Skeletal muscle tissue (tissue), 3 donors: ENCODE measurements at regions not wholly inside any gene's neighbourhood (a gene's known extent, or its start where the extent isn't known, plus 50 kb on each side); places are given as distances from the start of the nearest gene placed in this dataset.
"Not testable (repeated sequence)": the region's sequence is repeated elsewhere in the genome, so short reads cannot be mapped to it uniquely, and the experiment has no call there.

Experiments used
- H3K27ac ChIP-seq: one replicate; pipeline ENCODE4 v1.7.0; 2013; ENCODE audit warnings: mild to moderate bottlenecking, low read depth, low read length, inconsistent platforms
- H3K27me3 ChIP-seq, 3 donors: one replicate each; pipeline ENCODE4 v1.7.0; 2013; ENCODE audit warnings: low read length in 3 of 3; ENCODE audit not compliant: control insufficient read depth in 3 of 3, insufficient read depth in 3 of 3
- H3K36me3 ChIP-seq, 3 donors: one replicate each; pipeline ENCODE4 v1.7.0; 2013; ENCODE audit warnings: low read length in 3 of 3; ENCODE audit not compliant: control insufficient read depth in 3 of 3, insufficient read depth in 3 of 3
- H3K4me1 ChIP-seq, 3 donors: one replicate each; pipeline ENCODE4 v1.7.0; 2013; ENCODE audit warnings: low read length in 3 of 3, mild to moderate bottlenecking in 3 of 3; ENCODE audit not compliant: control insufficient read depth in 3 of 3, insufficient read depth in 3 of 3
- H3K4me3 ChIP-seq, 3 donors: one replicate each; pipeline ENCODE4 v1.7.0; 2013; ENCODE audit warnings: low read length in 3 of 3
- H3K9ac ChIP-seq, 3 donors: one replicate each; pipeline ENCODE4 v1.7.0; 2013; ENCODE audit warnings: low read length in 3 of 3, mild to moderate bottlenecking in 3 of 3, moderate library complexity in 2 of 3, low read depth in 1 of 3
- H3K9me3 ChIP-seq, 3 donors: one replicate each; pipeline ENCODE4 v1.7.0; 2013; ENCODE audit warnings: low read length in 3 of 3; ENCODE audit not compliant: control insufficient read depth in 3 of 3
- donor health status: Osteomylitis.

DNA sequence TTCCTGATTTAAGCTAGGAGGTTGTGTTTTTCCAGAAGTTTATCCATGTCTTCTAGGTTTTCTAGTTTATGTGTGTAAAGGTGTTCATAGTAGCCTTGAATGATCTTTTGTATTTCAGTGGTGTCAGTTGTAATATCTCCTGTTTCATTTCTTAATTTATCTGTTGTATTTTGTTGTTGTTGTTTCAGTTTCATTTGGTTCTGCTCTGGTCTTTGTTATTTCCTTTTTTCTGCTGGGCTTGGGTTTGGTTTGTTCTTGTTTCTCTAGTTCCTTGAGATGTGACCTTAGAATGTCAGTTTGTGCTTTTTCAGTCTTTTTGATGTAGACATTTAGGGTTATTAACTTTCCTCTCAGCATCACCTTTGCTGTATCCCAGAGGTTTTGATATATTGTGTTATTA lies 62.8 kb downstream of the SCP2D1 start:
- not testable (repeated sequence) for H3K9me3 ChIP-seq, H3K36me3 ChIP-seq, H3K4me3 ChIP-seq, H3K9ac ChIP-seq, H3K27me3 ChIP-seq, H3K27ac ChIP-seq, H3K4me1 ChIP-seq

DNA sequence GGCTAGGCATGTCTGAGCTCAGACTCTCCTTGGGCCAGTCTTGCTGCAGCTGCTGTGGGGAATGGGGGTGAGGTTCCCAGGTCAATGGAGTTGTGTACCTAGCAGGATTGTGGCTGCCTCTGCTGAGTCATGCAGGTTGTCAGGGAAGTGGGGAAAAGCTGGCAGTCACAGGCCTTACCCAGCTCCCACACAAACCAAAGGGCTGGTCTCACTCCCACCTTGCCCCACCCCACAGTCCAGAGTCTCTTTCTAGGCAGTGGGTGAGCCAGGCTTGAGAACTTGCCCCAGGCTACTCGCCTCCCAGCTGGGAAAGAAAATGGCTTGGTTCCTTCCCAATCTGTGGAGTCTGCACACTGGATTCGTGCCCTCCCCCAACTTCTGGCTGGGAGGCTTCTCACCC lies 65.7 kb downstream of the SCP2D1 start:
- no peak overlapping the region for H3K9ac ChIP-seq
- no peaks in the 10 kb centered on the region for H3K27me3 ChIP-seq
- H3K36me3 ChIP-seq, result no peaks in the 10 kb centered on the region
- no peak overlapping the region for H3K27ac ChIP-seq
- H3K4me3 ChIP-seq, result no peak overlapping the region
- H3K4me1 ChIP-seq, result no peaks in the 10 kb centered on the region
- no peaks in the 10 kb centered on the region for H3K9me3 ChIP-seq

GRCh38 chr20:18886756-18887155 lies 73.2 kb downstream of the SCP2D1 start:
- H3K9me3 ChIP-seq, result no peaks in the 10 kb centered on the region
- H3K4me1 ChIP-seq, result no peaks in the 10 kb centered on the region
- H3K27me3 ChIP-seq, result no peaks in the 10 kb centered on the region
- H3K36me3 ChIP-seq, result no peaks in the 10 kb centered on the region
- H3K27ac ChIP-seq, result no peak overlapping the region
- H3K4me3 ChIP-seq, result no peak overlapping the region
- no peak overlapping the region for H3K9ac ChIP-seq

- no peak overlapping the region for H3K27ac ChIP-seq
- no peaks in the 10 kb centered on the region for H3K36me3 ChIP-seq
- H3K4me1 ChIP-seq, result no peaks in the 10 kb centered on the region
- no peaks in the 10 kb centered on the region for H3K9me3 ChIP-seq
- H3K9ac ChIP-seq, result no peak overlapping the region
- peaks cover 0 to 3% (median 0%) of the 10 kb centered on the region in 3 donors for H3K27me3 ChIP-seq
- no peak overlapping the region for H3K4me3 ChIP-seq
These were observed 88.6 kb downstream of the SCP2D1 start for GRCh38 chr20:18901980-18902737.

DNA sequence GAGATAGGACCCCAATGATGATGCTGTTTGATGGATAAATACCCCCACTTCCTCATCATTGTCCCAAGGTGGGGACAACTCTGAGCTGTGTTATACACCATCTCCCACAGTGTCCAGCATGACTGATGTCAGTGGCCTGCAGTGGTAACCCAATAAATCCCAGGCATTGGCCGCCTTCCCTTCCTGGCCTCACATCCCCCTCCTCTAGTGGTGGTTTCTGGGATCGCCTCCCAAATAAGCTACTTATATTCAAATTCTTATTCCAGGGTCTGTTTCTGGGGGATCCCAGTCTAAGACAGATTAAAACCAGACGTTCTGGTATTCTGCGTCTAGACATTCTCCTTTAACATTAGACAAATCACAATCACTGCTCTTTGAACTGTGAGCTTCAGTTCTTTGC lies 90.6 kb downstream of the SCP2D1 start:
- Histone ChIP-seq H3K4me1 (no peaks in the 10 kb centered on the region), H3K27ac (no peak overlapping the region), H3K27me3 (peaks cover 0 to 3% (median 0%) of the 10 kb centered on the region in 3 donors), H3K36me3 (no peaks in the 10 kb centered on the region), H3K9ac (no peak overlapping the region), H3K9me3 (no peaks in the 10 kb centered on the region), H3K4me3 (no peak overlapping the region)

- Histone ChIP-seq H3K9me3 (no peaks in the 10 kb centered on the region), H3K4me1 (no peaks in the 10 kb centered on the region), H3K9ac (no peak overlapping the region), H3K4me3 (no peak overlapping the region), H3K27me3 (peaks cover 0 to 3% (median 0%) of the 10 kb centered on the region in 3 donors), H3K36me3 (no peaks in the 10 kb centered on the region), H3K27ac (no peak overlapping the region)
These were observed 91.0 kb downstream of the SCP2D1 start for GRCh38 chr20:18904624-18905023.

- Histone ChIP-seq H3K27ac (no peak overlapping the region), H3K27me3 (peaks cover 0 to 3% (median 0%) of the 10 kb centered on the region in 3 donors), H3K9ac (no peak overlapping the region), H3K9me3 (no peaks in the 10 kb centered on the region), H3K4me3 (no peak overlapping the region), H3K36me3 (no peaks in the 10 kb centered on the region), H3K4me1 (no peaks in the 10 kb centered on the region)
These were observed 92.5 kb downstream of the SCP2D1 start for GRCh38 chr20:18906046-18906445.

DNA sequence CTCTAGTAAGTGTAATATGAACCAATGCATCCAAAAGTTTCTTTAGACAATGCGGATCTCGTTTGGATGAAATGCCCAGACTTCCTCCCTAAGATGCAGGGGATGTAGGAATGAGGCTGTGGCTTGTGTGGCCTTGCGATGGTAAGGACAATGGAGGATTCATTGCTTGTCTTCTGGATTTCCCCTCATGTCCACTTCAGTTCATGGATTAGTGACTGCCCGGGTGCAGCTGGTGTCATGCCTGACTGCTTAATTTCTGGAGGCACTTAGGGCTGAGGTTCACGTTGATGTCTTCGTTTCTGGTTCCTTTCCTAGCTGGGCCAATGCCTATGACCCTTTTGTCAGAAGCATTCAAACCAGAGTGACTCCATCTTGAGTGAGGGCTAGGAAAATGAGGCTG lies 93.8 kb downstream of the SCP2D1 start:
- Histone ChIP-seq H3K27ac (no peak overlapping the region), H3K9ac (no peak overlapping the region), H3K4me1 (no peaks in the 10 kb centered on the region), H3K4me3 (no peak overlapping the region), H3K36me3 (no peaks in the 10 kb centered on the region), H3K9me3 (no peaks in the 10 kb centered on the region), H3K27me3 (peaks cover 0 to 3% (median 0%) of the 10 kb centered on the region in 3 donors)

DNA sequence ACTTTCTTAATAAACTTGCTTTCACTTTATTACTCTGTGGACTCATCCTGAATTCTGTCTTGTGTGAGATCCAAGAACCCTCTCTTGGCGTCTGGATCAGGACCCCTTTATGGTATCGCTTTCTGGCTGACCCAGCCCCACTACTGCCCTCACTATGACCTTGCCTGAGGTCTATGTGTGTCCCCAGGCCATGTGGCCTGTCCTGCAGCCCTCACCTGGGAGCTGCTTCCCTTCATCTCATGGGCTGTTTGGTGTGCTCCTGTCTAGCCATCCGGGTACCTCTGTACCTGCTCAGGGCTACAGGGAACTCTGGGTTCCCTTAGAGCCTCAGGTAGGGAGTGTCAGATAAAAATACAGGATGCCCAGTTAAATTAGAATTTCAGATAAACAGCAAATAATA lies 94.5 kb downstream of the SCP2D1 start:
- Histone ChIP-seq H3K9ac (no peak overlapping the region), H3K27ac (no peak overlapping the region), H3K27me3 (peaks cover 0 to 3% (median 0%) of the 10 kb centered on the region in 3 donors), H3K4me3 (no peak overlapping the region), H3K4me1 (no peaks in the 10 kb centered on the region), H3K9me3 (no peaks in the 10 kb centered on the region), H3K36me3 (no peaks in the 10 kb centered on the region)

- Histone ChIP-seq H3K9me3 (no peaks in the 10 kb centered on the region), H3K27ac (no peak overlapping the region), H3K9ac (no peak overlapping the region), H3K36me3 (no peaks in the 10 kb centered on the region), H3K4me1 (no peaks in the 10 kb centered on the region), H3K4me3 (no peak overlapping the region), H3K27me3 (no peaks in the 10 kb centered on the region)
These were observed 95.7 kb downstream of the SCP2D1 start for GRCh38 chr20:18909254-18909653.
